H1 (cell line): ENCODE measurements at regions not wholly inside any gene's neighbourhood (a gene's known extent, or its start where the extent isn't known, plus 50 kb on each side); places are given as distances from the start of the nearest gene placed in this dataset.

ENCODE experiments used
- CTCF ChIA-PET: fragments of 300-600 bp; sonication (Branson Sonifier 250); formaldehyde crosslinking; loops from one replicate; lab custom pipeline; 2021; ENCODE audit not compliant: partially characterized antibody; lab: Charles Lee
- POLR2A ChIA-PET: fragments of 300-600 bp; sonication (Branson Sonifier 250); formaldehyde crosslinking; loops from one replicate; lab custom pipeline; 2021; ENCODE audit warnings: inconsistent platforms; ENCODE audit not compliant: partially characterized antibody; lab: Charles Lee
- DNase-seq, 2 experiments: peaks; one replicate each; pipeline versions ENCODE4 v3.0.0 to v3.0.0-alpha.2; 2010 to 2022; ENCODE audit warnings: low spot score in 2 of 2, low read depth in 1 of 2, mixed read lengths in 1 of 2
- FAIRE-seq: peaks from 2 replicates; lab custom pipeline; 2011; peaks lifted over from hg19 to GRCh38; lab: Jason Lieb, UNC
- H2AFZ ChIP-seq: 2 replicates; pipeline ENCODE4 v1.8.1; 2012; ENCODE audit warnings: low read length, inconsistent platforms
- H2AK5ac ChIP-seq: 2 replicates; pipeline ENCODE4 v1.6.1; 2013; ENCODE audit warnings: low read depth, low read length
- H2BK120ac ChIP-seq: replicated peaks from 2 replicates; pipeline ENCODE3; 2013; ENCODE audit warnings: low read depth, low read length, inconsistent platforms
- H2BK12ac ChIP-seq: 2 replicates; pipeline ENCODE4 v1.6.1; 2013; ENCODE audit warnings: low read depth, low read length
- H2BK15ac ChIP-seq: 2 replicates; pipeline ENCODE4 v1.6.1; 2013; ENCODE audit warnings: low read length
- H2BK20ac ChIP-seq: 2 replicates; pipeline ENCODE4 v1.6.1; 2013; ENCODE audit warnings: low read length
- H2BK5ac ChIP-seq: 2 replicates; pipeline ENCODE4 v1.6.1; 2013; ENCODE audit warnings: low read depth, low read length
- H3K14ac ChIP-seq: 2 replicates; pipeline ENCODE4 v1.6.1; 2013; ENCODE audit warnings: inconsistent platforms; ENCODE audit not compliant: insufficient read length
- H3K18ac ChIP-seq: 2 replicates; pipeline ENCODE4 v1.6.1; 2013; ENCODE audit warnings: low read length; ENCODE audit errors: extremely low read depth
- H3K23ac ChIP-seq: 2 replicates; pipeline ENCODE4 v1.6.1; 2013; ENCODE audit warnings: inconsistent platforms; ENCODE audit not compliant: insufficient read length
- H3K23me2 ChIP-seq: 2 replicates; pipeline ENCODE4 v1.6.1; 2013; ENCODE audit warnings: low read depth, low read length
- H3K27ac ChIP-seq: 2 replicates; pipeline ENCODE4 v1.6.1; 2011; ENCODE audit warnings: low read depth, low read length, inconsistent platforms
- H3K27me3 ChIP-seq, 4 experiments: replicated peaks in 1 of 4; 1 replicate in 1 of 4; 2 replicates in 3 of 4; pipeline versions ENCODE4 v1.6.1 to v1.8.1; 2011 to 2013; ENCODE audit warnings: low read length in 3 of 4, mild to moderate bottlenecking in 3 of 4, inconsistent platforms in 2 of 4, mixed read lengths in 2 of 4, moderate library complexity in 1 of 4; ENCODE audit not compliant: control insufficient read depth in 3 of 4, insufficient read depth in 3 of 4; ENCODE audit errors: extremely low read depth in 1 of 4
- H3K36me3 ChIP-seq, 4 experiments: 2 replicates each; pipeline versions ENCODE4 v1.6.1 to v1.8.1; 2011 to 2013; ENCODE audit warnings: mild to moderate bottlenecking in 4 of 4, low read length in 3 of 4, moderate library complexity in 2 of 4, control low read depth in 1 of 4, inconsistent platforms in 1 of 4; ENCODE audit not compliant: insufficient read depth in 4 of 4, control insufficient read depth in 2 of 4
- H3K4ac ChIP-seq: replicated peaks from 2 replicates; pipeline ENCODE3; 2013; ENCODE audit warnings: low read length, low read depth, mixed read lengths, inconsistent platforms; ENCODE audit not compliant: insufficient read length
- H3K4me1 ChIP-seq, 4 experiments: replicated peaks in 1 of 4; 1 replicate in 1 of 4; 2 replicates in 3 of 4; pipeline versions ENCODE4 v1.6.1 to v1.8.1; 2011 to 2013; ENCODE audit warnings: low read length in 3 of 4, inconsistent platforms in 2 of 4, mixed read lengths in 1 of 4; ENCODE audit not compliant: insufficient read depth in 4 of 4, control insufficient read depth in 3 of 4
- H3K4me2 ChIP-seq, 2 experiments: 2 replicates each; pipeline versions ENCODE4 v1.6.1 to v1.8.1; 2011 to 2013; ENCODE audit warnings: low read depth in 2 of 2, low read length in 2 of 2, control low read depth in 1 of 2, inconsistent platforms in 1 of 2, mild to moderate bottlenecking in 1 of 2; ENCODE audit not compliant: insufficient read depth in 1 of 2
- H3K4me3 ChIP-seq, 4 experiments: fragments of 200-600, 300-600 bp in 1 of 4; sonication (generic), shearing (Covaris generic), sonication (Bioruptor Twin) in 1 of 4; 2 replicates each; pipeline versions ENCODE4 v1.5.1 to v1.8.1; 2011 to 2016; ENCODE audit warnings: low read length in 4 of 4, low read depth in 3 of 4, control low read depth in 2 of 4, inconsistent platforms in 2 of 4, mild to moderate bottlenecking in 2 of 4, mixed read lengths in 1 of 4, moderate library complexity in 1 of 4; ENCODE audit not compliant: insufficient read depth in 2 of 4; ENCODE audit errors: extremely low read depth in 1 of 4
- H3K56ac ChIP-seq: replicated peaks from 2 replicates; pipeline ENCODE3; 2013; ENCODE audit warnings: low read depth, mild to moderate bottlenecking, mixed read lengths, low read length, inconsistent platforms; ENCODE audit not compliant: insufficient read length
- H3K79me1 ChIP-seq: 2 replicates; pipeline ENCODE4 v1.6.1; 2013; ENCODE audit warnings: low read depth, low read length, control low read depth
- H3K79me2 ChIP-seq, 2 experiments: 2 replicates each; pipeline versions ENCODE4 v1.6.1 to v1.8.1; 2012 to 2013; ENCODE audit warnings: low read length in 2 of 2, mild to moderate bottlenecking in 2 of 2, inconsistent platforms in 1 of 2; ENCODE audit not compliant: insufficient read depth in 2 of 2, control insufficient read depth in 1 of 2
- H3K9ac ChIP-seq, 4 experiments: replicated peaks in 1 of 4; 1 replicate in 1 of 4; 2 replicates in 3 of 4; pipeline versions ENCODE4 v1.6.1 to v1.8.1; 2011 to 2013; ENCODE audit warnings: low read depth in 3 of 4, low read length in 3 of 4, control low read depth in 2 of 4, mild to moderate bottlenecking in 2 of 4, moderate library complexity in 2 of 4, inconsistent platforms in 1 of 4; ENCODE audit errors: extremely low read depth in 1 of 4
- H3K9me3 ChIP-seq, 2 experiments: 2 replicates each; pipeline versions ENCODE4 v1.6.1 to v1.8.1; 2012 to 2013; ENCODE audit warnings: mild to moderate bottlenecking in 2 of 2, moderate library complexity in 2 of 2, control low read depth in 1 of 2, inconsistent platforms in 1 of 2, low read depth in 1 of 2, low read length in 1 of 2, mixed read lengths in 1 of 2; ENCODE audit not compliant: insufficient read depth in 2 of 2
- H4K20me1 ChIP-seq, 2 experiments: replicated peaks in 1 of 2; 2 replicates each; pipeline versions ENCODE3 to v1.8.1; 2011 to 2013; ENCODE audit warnings: inconsistent platforms in 2 of 2, low read length in 2 of 2, mild to moderate bottlenecking in 1 of 2; ENCODE audit not compliant: insufficient read depth in 2 of 2, control insufficient read depth in 1 of 2
- H4K5ac ChIP-seq: 2 replicates; pipeline ENCODE4 v1.6.1; 2013; ENCODE audit warnings: low read length, low read depth, mixed read lengths, inconsistent platforms; ENCODE audit not compliant: insufficient read length
- H4K8ac ChIP-seq: 2 replicates; pipeline ENCODE4 v1.8.0; 2013; ENCODE audit warnings: mild to moderate bottlenecking, moderate library complexity, low read length, inconsistent platforms; ENCODE audit not compliant: insufficient read depth; ENCODE audit errors: extremely low read depth
- H4K91ac ChIP-seq: replicated peaks from 2 replicates; pipeline ENCODE3; 2013; ENCODE audit warnings: low read length, mixed read lengths, inconsistent platforms; ENCODE audit not compliant: insufficient read length
- SP2 ChIP-seq: IDR thresholded peaks from 2 replicates; pipeline ENCODE4 v1.6.1; 2012; ENCODE audit warnings: mild to moderate bottlenecking, low read length, inconsistent platforms

- no peak overlapping the region for H3K14ac ChIP-seq
- H3K79me1 ChIP-seq = no peaks in the 10 kb centered on the region
- no peak overlapping the region for H4K91ac ChIP-seq
- H3K4me1 ChIP-seq = peaks cover 0 to 10% (median 5%) of the 10 kb centered on the region in 4 experiments; a peak in 4 of 7 replicates
- no peak overlapping the region for H2BK120ac ChIP-seq
- no peak overlapping the region for H3K56ac ChIP-seq
- H3K9me3 ChIP-seq = no peaks in the 10 kb centered on the region
- no peak overlapping the region for H3K23ac ChIP-seq
- H3K18ac ChIP-seq = no peak overlapping the region
- ChIA-PET POLR2A (no interaction called here), CTCF (interaction anchor here (1.0 to 2.1 kb wide), 2 partner anchors 14 to 30 kb away, joined by 3 to 9 read pairs; no protein-coding TSS in a partner anchor)
- H2BK15ac ChIP-seq = no peak overlapping the region
- H3K27me3 ChIP-seq = no peaks in the 10 kb centered on the region
- no peak for FAIRE-seq
- no peak overlapping the region for H2BK20ac ChIP-seq
- H4K20me1 ChIP-seq = no peaks in the 10 kb centered on the region
- no peak for TF ChIP-seq SP2
- no peak overlapping the region for H3K9ac ChIP-seq
- H2AK5ac ChIP-seq = no peak overlapping the region
- H3K23me2 ChIP-seq = no peaks in the 10 kb centered on the region
- DNase-seq = no peak
- no peak overlapping the region for H3K27ac ChIP-seq
- no peak overlapping the region for H3K4me3 ChIP-seq
- no peak overlapping the region for H4K8ac ChIP-seq
- no peak overlapping the region for H3K4me2 ChIP-seq
- no peak overlapping the region for H2AFZ ChIP-seq
- H2BK12ac ChIP-seq = no peak overlapping the region
- H2BK5ac ChIP-seq = no peak overlapping the region
- H3K36me3 ChIP-seq = no peaks in the 10 kb centered on the region
- H4K5ac ChIP-seq = no peak overlapping the region
- no peak overlapping the region for H3K4ac ChIP-seq
- no peaks in the 10 kb centered on the region for H3K79me2 ChIP-seq
Observed at GRCh38 chr4:140222171-140222570, 68.2 kb upstream of the MAML3 start.
